Endothelial cell of umbilical vein (primary cell): ENCODE measurements at regions not wholly inside any gene's neighbourhood (a gene's known extent, or its start where the extent isn't known, plus 50 kb on each side); places are given as distances from the start of the nearest gene placed in this dataset.

Source experiments
- BruUV-seq: library from RNA; stranded (reverse); fragments of 400-500 nt; replicated peaks from 2 replicates; lab custom pipeline; 2021; lab: Mats Ljungman, UMichigan
- CTCF ChIA-PET: fragments of 300-600, 350-600 bp; sonication (Branson Sonifier 250); formaldehyde crosslinking; loops from one replicate; lab custom pipeline; 2021; ENCODE audit warnings: antibody characterized with exemption, inconsistent platforms; lab: Charles Lee
- POLR2A ChIA-PET: fragments of 300-600, 350-600 bp; sonication (Branson Sonifier 250); formaldehyde crosslinking; loops from one replicate; lab custom pipeline; 2021; ENCODE audit warnings: antibody characterized with exemption, inconsistent platforms; lab: Charles Lee
- DNase-seq: peaks from one replicate; pipeline ENCODE4 v3.0.0-alpha.2; 2011; ENCODE audit warnings: low read depth, low spot score
- FAIRE-seq: peaks from 2 replicates; lab custom pipeline; 2011; peaks lifted over from hg19 to GRCh38; lab: Jason Lieb, UNC
- H2AFZ ChIP-seq: 2 replicates; pipeline ENCODE4 v1.6.0; 2012; ENCODE audit warnings: low read depth, low read length, control low read depth, inconsistent platforms
- H3K27ac ChIP-seq: 2 replicates; pipeline ENCODE4 v1.5.1; 2011; ENCODE audit warnings: low read depth, mild to moderate bottlenecking, control low read depth, low read length, moderate library complexity; ENCODE audit not compliant: insufficient read depth
- H3K27me3 ChIP-seq, 2 experiments: 2 replicates each; pipeline versions ENCODE4 v1.6.0 to v1.6.1; 2011; ENCODE audit warnings: low read length in 2 of 2, mixed read lengths in 1 of 2; ENCODE audit not compliant: control insufficient read depth in 2 of 2, insufficient read depth in 2 of 2
- H3K36me3 ChIP-seq, 2 experiments: 2 replicates in 1 of 2; 3 replicates in 1 of 2; pipeline ENCODE4 v1.5.1; 2011; ENCODE audit warnings: low read length in 2 of 2, mild to moderate bottlenecking in 1 of 2, moderate library complexity in 1 of 2; ENCODE audit not compliant: control insufficient read depth in 2 of 2, insufficient read depth in 2 of 2; ENCODE audit errors: extremely low read depth in 1 of 2
- H3K4me1 ChIP-seq: 3 replicates; pipeline ENCODE4 v1.5.1; 2011; ENCODE audit warnings: mild to moderate bottlenecking, low read length; ENCODE audit not compliant: control insufficient read depth, insufficient read depth; ENCODE audit errors: extremely low read depth
- H3K4me2 ChIP-seq: 2 replicates; pipeline ENCODE4 v1.6.1; 2011; ENCODE audit warnings: low read length, control low read depth, mixed read lengths; ENCODE audit not compliant: insufficient read depth
- H3K4me3 ChIP-seq, 3 experiments: fragments of 200-600 bp in 1 of 3; sonication (generic), shearing (Covaris generic) in 1 of 3; replicated peaks in 1 of 3; 2 replicates each; pipeline ENCODE4 v1.5.1; 2011 to 2016; ENCODE audit warnings: control low read depth in 3 of 3, low read length in 3 of 3, mild to moderate bottlenecking in 2 of 3, inconsistent platforms in 1 of 3, low read depth in 1 of 3, moderate library complexity in 1 of 3; ENCODE audit not compliant: insufficient read depth in 1 of 3
- H3K79me2 ChIP-seq: 2 replicates; pipeline ENCODE4 v1.6.0; 2012; ENCODE audit warnings: low read length, inconsistent platforms; ENCODE audit not compliant: control insufficient read depth, insufficient read depth
- H3K9ac ChIP-seq: replicated peaks from 2 replicates; pipeline ENCODE3; 2011; ENCODE audit warnings: low read length, control low read depth; ENCODE audit not compliant: insufficient read depth; ENCODE audit errors: extremely low read depth
- H3K9me1 ChIP-seq: replicated peaks from 3 replicates; pipeline ENCODE4 v1.6.0; 2011; ENCODE audit warnings: mild to moderate bottlenecking, low read length; ENCODE audit not compliant: control insufficient read depth, insufficient read depth; ENCODE audit errors: extremely low read depth
- H3K9me3 ChIP-seq: replicated peaks from 2 replicates; pipeline ENCODE4 v1.5.1; 2012; ENCODE audit warnings: low read length, inconsistent platforms; ENCODE audit not compliant: control insufficient read depth, insufficient read depth
- H4K20me1 ChIP-seq: replicated peaks from 2 replicates; pipeline ENCODE3; 2011; ENCODE audit warnings: mild to moderate bottlenecking, low read length; ENCODE audit not compliant: control insufficient read depth, insufficient read depth; ENCODE audit errors: extremely low read depth
- CTCF ChIP-seq, 2 donors: IDR thresholded peaks; 1 replicate in 1 of 2; 2 replicates in 1 of 2; pipeline ENCODE4 v1.5.1; 2011; ENCODE audit warnings: low read length in 2 of 2, mild to moderate bottlenecking in 2 of 2, moderate library complexity in 2 of 2, control low read depth in 1 of 2, inconsistent platforms in 1 of 2, low read depth in 1 of 2; ENCODE audit not compliant: insufficient read depth in 1 of 2; ENCODE audit errors: extremely low read depth in 1 of 2
- EZH2 ChIP-seq: IDR thresholded peaks from 2 replicates; pipeline ENCODE4 v1.6.1; 2012; ENCODE audit warnings: borderline replicate concordance, low read depth, mild to moderate bottlenecking, moderate library complexity, low read length, inconsistent platforms; ENCODE audit not compliant: severe bottlenecking
- FOS ChIP-seq: IDR thresholded peaks from 2 replicates; pipeline ENCODE4 v1.6.1; 2011; ENCODE audit warnings: mild to moderate bottlenecking, low read length, moderate library complexity, borderline replicate concordance; ENCODE audit not compliant: insufficient read depth
- GATA2 ChIP-seq: IDR thresholded peaks from 2 replicates; pipeline ENCODE4 v1.7.0; 2011; ENCODE audit warnings: low read depth, mild to moderate bottlenecking, moderate library complexity, mixed read lengths, low read length; ENCODE audit not compliant: insufficient read length, insufficient read depth
- JUN ChIP-seq: IDR thresholded peaks from 2 replicates; pipeline ENCODE4 v1.6.1; 2011; ENCODE audit warnings: borderline replicate concordance, low read depth; ENCODE audit not compliant: insufficient read length, insufficient read depth
- MAX ChIP-seq: IDR thresholded peaks from 2 replicates; pipeline ENCODE4 v1.6.1; 2011; ENCODE audit not compliant: insufficient read depth, insufficient read length
- MYC ChIP-seq: IDR thresholded peaks from one replicate; pipeline ENCODE4 v1.6.1; 2011; ENCODE audit warnings: mild to moderate bottlenecking, low read depth, low read length
- POLR2A ChIP-seq: IDR thresholded peaks from 2 replicates; pipeline ENCODE4 v1.6.1; 2012; ENCODE audit warnings: low read depth, mild to moderate bottlenecking, control low read depth, low read length
- POLR2AphosphoS5 ChIP-seq: IDR thresholded peaks from 2 replicates; pipeline ENCODE4 v1.6.1; 2012; ENCODE audit warnings: low read depth, mild to moderate bottlenecking, control low read depth, low read length, moderate library complexity; ENCODE audit not compliant: insufficient read depth
- dilution Hi-C: fragments of 300-500 bp; cut with MboI; formaldehyde crosslinking; loops from one replicate; pipeline ENCODE4 v1.15.0; 2019; ENCODE audit warnings: low sequenced_read_pairs; ENCODE audit not compliant: extremely low pct_ligation_motif_present
- intact Hi-C: fragments of 100-400 bp; cut with micrococcal nuclease; formaldehyde crosslinking; loops from one replicate; pipeline ENCODE4 v1.10.0; 2022

GRCh38 chr3:111368056-111368455 lies 173.9 kb upstream of the CD96 start:
- Histone ChIP-seq H3K4me2 (no peak overlapping the region), H3K36me3 (no peaks in the 10 kb centered on the region), H2AFZ (no peak overlapping the region), H3K27ac (no peak overlapping the region), H3K4me3 (no peak overlapping the region), H3K9me3 (no peaks in the 10 kb centered on the region), H3K9ac (no peak overlapping the region), H3K79me2 (no peaks in the 10 kb centered on the region), H4K20me1 (no peaks in the 10 kb centered on the region), H3K9me1 (no peaks in the 10 kb centered on the region), H3K27me3 (no peaks in the 10 kb centered on the region), H3K4me1 (no peaks in the 10 kb centered on the region)
- no TSS peak for BruUV-seq
- CTCF ChIA-PET = no interaction called here
- intact Hi-C loops = no loop called here
- DNase-seq = no peak
- FAIRE-seq = no peak
- POLR2A ChIA-PET = no interaction called here
- TF ChIP-seq POLR2AphosphoS5 = no peak
- no peak for TF ChIP-seq MAX
- TF ChIP-seq FOS = no peak
- no peak for TF ChIP-seq POLR2A
- TF ChIP-seq GATA2 = no peak
- TF ChIP-seq EZH2 = no peak
- TF ChIP-seq JUN = no peak
- TF ChIP-seq MYC = no peak
- TF ChIP-seq CTCF (IDR thresholded peaks at IDR 0.05; ENCODE audit: extremely low read depth in 1 of 2, insufficient read depth in 1 of 2, low read depth in 1 of 2, low read length in 2 of 2) = no peak
- dilution Hi-C loops = no loop called here
